Stimulated activated CD4-positive, alpha-beta T cell treated with anti-CD3 and anti-CD28 coated beads, Interleukin-1b, Interleukin-23, amount 100 ng/mL, for 48 hours (primary cell): ENCODE measurements at regions not wholly inside any gene's neighbourhood (a gene's known extent, or its start where the extent isn't known, plus 50 kb on each side); places are given as distances from the start of the nearest gene placed in this dataset.

Experiments used
- DNase-seq: peaks from one replicate; pipeline ENCODE4 v3.0.0-alpha.2; 2020

DNA sequence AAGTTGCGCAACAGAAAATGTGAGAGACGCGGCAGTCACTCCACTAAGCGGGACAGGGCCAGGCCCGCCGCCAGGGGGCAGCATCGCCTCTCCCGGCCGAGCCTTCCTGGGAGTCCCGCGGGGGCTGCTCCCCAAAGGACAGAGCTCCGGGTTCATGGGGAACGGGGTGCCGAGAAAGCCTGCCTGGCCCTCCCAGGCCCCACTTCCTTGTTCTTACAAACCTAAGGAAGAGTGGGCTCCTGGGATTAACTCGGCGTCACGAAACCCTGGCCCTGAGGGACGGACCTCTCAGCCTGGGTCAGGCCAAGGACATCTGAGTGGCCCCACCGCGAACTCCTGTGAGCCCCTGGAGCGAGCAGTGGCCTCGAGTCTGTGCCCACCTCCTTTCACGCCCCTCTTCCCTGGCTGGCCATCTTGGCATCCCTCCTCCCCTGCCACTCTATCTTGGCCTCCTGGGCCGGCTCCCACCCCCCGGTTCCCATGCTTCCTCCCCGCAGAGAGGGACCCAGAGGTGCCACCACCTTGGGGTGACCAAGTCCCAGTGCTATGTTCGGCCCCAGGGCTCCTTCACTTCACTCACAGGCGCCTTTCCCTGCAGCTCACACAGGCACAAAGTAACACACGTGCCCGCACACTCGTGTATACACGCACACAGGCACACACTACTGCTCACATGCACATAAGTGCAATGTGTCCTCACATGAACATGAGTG lies 99.9 kb upstream of the FGF3 start:
- peak; percentile 68 for DNase-seq

DNA sequence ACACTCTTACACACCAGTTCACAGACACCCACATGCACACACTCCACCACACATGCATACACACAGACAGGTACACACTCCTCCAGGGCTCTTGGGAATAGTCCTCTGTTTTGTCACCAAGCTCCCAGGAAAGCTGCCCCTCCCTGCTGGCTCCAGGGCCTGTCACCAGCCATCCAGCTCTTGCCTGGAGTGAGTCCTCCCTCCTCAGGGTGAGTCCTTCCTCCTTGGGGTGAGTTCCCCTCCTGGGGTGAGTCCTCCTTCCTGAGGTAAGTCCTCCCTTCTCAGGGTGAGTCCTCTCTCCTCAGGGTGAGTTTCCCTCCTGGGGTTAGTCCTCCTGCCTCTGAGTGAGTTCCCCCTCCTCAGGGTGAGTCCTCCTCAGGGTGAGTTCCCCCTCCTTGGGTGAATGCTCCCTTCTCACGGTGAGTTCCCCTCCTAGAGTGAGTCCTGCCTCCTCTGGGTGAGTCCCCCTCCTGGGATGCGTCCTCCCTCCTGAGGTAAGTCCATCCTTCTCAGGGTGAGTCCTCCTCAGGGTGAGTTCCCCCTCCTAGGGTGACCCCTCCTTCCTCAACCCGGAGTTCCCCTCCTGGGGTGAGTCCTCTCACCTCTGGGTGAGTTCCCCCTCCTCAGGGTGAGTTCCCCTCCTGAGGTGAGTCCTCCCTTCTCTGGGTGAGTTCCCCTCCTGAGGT lies 100.6 kb upstream of the FGF3 start:
- DNase-seq = no peak

DNA sequence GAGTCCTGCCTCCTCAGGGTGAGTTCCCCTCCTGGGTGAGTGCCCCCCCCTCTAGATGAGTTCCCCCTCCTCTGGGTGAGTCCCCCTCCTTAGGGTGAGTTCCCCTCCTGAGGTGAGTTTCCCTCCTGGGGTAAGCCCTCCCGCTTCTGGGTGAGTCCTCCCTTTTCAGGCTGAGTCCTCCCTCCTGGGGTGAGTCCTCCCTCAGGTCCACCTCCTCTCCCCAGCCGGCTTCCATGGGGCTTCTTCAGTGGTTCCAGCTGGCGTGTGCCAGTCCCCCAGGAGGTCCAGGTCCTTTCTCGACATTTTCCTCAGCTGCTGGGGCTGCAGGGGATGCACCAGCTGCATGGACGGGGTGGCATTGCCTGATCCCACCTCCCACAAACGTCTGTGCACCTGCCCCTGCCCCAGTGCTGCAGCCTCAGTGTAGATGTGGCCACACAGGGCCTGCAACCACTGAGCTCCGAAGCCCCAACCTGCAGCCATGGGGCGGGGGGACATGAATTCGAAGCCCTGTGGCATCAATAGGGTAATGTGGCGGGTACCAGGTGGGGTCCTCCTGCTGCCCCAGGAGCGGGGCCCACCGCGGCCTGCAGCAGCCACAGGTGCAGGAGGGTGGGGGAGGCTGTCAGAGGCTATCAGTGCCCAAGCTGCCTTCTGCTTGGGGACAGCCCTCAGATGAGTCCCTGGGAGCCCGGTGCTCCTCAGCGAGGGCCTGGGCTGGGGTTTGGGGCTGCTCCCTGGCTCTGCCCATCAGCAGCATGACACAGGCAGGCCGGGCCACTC lies 101.3 kb upstream of the FGF3 start:
- DNase-seq = no peak

DNA sequence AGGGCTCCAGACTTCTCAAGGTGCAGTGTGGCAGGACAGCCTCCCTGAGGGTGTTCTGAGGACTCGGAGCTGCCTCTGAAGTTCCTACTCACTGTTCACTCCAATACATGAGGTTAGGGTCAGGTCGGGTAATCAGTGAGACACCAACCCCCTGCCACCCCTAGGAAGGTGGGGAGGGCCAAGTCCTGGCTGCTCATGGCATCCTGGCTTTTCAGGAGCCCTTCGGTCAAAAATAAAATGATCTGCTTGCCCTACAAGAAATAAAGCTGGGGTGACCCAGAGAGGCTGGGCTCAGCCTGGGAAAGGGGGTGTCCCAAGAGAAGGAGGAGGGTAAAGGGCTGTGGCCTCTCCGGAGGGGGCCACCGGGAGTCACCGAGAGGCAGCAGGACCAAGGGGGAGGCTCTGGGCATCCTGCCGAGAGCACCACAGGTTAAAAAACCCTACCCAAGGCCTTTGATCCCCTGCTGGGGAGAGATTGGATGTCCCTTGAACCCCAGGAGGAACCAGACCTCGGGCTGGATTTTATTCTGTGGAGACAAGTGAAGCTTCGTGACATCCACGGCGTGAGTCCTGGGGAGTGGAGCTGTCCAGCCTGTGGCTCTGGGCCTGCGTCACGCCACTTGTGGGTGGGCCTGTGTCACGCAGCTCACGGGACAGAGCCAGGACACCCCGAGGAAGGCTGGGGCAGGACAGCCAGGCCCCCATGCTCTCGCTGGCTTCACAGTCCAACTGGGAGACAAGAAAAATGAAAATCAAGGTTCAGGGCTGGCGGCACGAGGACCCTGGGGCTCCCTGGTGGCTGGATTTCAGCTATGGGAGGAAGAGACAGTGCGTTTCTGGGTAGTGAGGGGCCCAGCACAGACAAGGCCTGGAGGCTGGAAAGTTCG lies 102.2 kb upstream of the FGF3 start:
- no peak for DNase-seq

DNA sequence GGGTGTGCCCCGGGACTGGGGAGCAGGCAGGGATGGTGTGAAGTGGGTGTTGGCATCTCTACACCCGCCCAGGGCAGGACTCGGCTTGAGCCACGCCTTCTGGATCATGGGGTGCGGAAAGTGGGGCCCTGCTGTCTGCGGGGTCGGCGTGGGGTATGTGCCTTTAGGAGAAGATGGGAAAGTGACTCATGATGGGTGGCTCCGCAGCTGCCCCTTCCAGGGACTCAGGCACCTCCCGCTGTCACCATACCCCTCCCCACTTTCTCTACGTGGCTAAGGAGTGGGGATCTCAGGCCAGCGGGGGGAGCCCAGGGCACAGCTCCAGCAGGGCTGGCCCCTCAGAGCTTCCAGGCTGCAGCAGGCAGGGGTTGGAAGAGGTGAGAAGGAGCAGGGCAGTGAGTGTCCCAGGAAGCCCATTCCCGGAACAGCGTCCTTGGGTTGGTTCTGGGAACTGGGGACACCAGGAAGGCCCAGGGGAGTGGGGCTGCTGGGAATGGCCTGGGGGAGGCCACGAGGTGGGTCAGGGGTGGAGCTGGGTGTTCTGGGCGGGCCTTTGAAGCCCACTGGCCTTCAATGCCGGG lies 102.9 kb upstream of the FGF3 start:
- no peak for DNase-seq

DNA sequence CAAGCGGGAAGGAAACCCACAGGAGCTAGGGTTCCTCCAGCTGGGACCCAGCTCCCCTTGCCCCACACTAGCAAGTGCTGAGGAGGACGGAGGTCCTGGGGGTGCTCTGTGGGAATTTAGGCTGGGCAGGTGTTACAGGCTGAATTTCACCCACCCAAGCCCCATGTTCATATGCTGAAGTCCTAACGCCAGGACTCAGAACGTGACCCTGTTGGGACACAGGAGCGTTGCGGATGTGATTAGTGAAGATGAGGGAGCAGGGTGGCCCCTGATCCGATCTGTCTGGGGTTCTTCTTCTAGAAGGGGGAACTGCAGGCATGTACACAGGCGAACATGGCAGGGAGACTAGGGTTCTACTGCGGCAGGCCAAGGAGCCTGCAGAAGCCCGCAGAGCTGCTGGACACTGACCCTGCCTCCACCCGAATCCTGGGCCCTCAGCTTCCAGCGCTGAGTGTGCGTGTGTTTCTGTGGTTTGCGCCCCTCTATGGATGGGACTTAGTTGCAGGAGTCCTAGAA lies 103.4 kb upstream of the FGF3 start:
- DNase-seq = no peak

DNA sequence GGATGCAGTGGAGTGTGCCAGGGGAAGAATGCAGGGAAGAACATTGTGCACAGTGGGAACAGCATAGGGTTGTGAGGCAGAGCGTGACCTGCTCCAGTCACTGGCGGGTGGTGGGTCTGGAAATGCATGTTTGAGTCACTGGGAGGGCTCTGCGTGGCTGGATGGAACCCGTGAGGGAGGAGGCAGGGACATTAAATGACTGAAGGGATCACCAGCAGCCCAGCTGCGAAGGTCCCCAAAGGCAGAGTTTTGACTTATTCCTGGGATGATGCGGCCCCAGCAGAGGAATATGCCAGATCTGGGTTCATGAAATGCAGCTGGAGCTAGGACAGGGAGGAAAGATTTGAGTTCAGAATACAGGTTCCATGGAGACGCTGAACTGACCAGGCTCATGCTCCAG lies 104.0 kb upstream of the FGF3 start:
- DNase-seq = no peak

DNA sequence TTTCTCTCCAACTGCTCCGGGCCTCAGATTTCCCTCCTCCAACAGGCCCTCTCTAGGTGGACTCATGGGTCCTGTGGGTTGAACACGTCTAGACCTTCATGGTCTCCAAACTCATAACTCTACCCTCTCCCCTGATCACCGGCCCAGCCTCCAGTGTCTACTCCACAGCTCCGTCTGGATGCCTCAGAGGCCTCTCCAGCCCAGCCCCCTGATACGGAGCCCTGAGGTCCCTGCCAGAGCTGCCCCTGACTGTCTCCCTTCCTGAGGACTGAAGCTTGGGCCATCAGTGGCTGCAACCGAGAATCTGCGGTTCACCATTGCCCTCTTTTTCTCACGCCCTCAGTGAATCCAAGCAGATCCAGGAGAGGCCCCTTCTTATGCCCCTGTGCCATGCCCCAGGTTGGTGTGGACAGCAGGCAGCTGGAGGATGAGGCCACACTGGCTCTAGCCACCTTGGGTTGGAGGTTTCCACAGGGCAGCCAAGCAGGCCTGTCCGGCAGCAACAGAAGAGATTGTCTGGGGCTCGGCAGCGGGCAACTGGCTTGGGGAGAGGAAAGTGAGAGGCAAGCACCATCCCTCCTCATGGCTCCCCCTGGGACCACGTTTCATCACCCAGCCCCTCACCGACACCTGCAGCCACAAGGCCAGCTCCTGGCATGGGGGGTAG lies 104.6 kb upstream of the FGF3 start:
- no peak for DNase-seq

DNA sequence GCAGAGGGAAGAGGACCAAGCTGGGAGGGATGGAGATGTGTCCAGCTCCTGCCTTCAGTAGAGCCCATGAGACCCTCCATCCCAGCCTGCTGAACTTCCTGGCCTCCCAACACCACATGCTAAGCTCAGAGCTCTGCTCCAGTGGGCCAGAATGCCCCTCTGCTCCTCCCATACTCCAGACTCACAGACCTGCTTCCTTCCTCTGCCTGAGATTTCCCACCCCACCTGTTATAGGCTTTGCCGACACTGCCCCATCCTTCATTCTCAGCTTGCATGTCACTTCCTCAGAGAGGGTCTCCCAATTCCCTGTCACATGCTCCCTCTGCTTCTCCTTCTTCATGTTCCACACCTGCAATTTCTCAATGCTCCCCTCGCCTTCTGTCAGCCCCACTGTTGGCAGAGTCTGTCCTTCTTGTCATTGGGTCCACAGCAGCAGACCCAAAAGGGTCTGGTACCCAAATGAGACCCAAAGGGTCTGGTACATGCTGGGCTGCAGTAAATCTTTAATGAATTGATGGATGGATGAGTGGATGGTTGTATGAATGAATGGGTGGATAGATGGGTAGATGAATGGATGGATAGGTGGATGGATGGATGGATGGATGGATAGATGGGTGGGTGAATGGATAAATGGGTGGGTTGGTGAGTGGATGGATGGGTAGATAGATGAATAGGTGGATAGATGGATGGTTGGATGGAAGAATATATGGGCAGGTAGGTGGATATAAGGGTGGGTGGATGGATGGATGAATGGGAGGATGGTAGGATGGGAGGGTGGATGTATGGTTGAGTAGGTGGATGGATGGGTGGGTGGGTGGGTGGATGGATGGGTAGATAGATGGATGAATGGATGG lies 105.3 kb upstream of the FGF3 start:
- DNase-seq = no peak

DNA sequence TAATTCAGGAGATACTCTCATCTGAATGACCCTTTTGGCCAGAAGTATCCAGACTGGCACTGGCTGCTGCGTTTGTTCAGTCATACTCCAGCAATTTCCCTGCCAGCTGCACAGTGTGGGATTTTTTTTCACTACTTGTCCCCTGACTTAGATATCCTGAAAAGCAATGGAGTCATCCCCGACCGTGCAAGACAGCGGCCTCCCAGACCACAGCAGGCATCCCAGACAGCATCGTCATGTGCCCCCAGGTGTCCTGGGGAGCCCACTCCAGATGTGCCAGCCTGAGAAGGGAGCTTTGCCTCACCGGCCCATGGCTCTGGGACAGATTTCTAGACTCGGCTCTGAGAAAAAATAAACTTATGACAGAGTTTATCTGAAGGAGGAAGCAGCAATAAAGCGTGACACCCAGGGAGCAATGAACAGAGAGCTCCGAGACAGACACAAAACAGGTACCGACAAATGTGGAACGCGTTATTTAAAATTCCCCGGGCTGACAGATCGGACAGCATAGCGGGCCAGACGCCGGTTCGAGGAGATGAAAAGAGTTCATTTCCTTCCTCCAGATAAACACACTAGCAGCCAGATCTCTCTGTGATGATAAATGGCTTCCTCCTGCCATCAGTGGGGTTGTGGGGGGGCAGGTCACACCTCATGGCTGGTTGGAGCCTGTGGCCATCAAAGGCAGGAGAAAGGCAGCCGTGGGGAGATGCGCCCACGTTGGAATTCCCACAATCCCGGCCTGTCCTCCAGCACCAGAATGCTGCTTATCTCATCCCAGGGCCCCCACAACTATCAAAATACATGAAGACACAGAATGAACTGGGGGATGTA lies 106.4 kb upstream of the FGF3 start:
- DNase-seq = no peak

DNA sequence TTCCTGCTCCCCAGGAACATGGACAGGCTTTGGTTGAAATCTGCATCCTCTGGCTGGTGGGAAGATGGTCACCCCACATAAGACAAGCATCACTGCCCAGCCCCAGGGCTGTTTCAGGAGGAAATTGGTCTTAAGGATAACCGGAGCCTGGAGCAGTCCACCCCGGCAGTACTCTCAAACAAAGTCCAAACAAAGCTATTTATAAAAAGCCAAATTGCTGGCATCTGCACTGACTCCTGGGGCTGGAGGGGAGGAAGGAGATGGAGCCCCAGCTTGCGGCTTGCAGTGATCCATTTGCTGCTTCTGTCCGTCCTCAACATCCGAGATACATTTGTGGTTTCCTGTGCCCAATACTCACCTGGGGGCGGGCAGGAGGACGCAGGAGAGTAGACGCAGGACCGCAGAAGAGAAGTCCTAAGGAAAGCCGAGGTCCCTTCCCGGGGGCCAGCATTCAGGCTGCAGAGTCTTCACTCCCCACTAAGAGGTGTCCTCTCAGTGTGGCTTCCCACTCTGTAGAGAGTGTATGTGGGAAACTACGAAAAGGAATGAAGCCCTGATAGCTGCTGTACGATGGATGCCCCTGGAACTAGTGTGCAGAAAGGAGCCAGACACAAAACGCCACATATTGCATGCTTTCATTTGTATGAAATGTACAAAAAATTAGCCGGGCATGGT lies 107.3 kb upstream of the FGF3 start:
- DNase-seq = no peak

DNA sequence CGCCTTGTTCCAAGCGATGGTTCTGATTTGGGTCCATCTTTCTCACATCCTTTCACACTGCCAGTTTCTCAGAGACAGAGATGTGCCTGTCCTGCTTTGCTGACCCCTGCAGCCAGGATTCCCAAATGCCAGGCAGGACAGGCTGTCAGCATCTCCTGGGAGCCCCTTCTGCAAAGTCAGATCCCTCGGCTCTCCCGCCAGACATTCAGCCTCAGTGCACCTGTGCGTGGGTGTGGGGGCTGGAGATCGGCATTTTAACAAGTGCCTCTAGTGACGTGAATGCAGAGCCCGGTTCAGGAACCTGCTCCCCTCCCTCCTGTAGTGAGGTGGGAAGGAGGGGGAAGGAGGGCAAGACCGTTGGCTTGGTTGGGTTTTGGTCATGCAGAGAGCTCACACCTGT lies 108.9 kb upstream of the FGF3 start:
- DNase-seq = no peak

DNA sequence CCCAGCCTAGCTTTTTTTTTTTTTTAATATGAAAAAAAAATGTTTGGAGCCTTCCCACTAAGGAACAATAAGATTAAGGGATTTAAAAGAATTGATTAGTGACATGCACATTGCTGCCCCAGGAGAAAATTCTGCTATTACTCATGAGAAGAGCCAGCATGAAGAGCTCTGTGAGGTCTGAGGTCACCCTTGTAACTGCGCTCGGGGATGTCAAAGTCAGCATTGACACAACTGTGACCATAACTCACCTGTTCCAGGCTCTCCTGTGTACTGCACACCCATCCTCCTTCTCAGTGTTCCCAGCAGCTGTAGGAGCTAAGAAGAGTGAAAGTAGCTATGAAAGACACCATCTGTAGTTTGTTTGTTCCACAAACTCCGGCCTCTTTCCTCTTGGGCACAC lies 109.8 kb upstream of the FGF3 start:
- no peak for DNase-seq

DNA sequence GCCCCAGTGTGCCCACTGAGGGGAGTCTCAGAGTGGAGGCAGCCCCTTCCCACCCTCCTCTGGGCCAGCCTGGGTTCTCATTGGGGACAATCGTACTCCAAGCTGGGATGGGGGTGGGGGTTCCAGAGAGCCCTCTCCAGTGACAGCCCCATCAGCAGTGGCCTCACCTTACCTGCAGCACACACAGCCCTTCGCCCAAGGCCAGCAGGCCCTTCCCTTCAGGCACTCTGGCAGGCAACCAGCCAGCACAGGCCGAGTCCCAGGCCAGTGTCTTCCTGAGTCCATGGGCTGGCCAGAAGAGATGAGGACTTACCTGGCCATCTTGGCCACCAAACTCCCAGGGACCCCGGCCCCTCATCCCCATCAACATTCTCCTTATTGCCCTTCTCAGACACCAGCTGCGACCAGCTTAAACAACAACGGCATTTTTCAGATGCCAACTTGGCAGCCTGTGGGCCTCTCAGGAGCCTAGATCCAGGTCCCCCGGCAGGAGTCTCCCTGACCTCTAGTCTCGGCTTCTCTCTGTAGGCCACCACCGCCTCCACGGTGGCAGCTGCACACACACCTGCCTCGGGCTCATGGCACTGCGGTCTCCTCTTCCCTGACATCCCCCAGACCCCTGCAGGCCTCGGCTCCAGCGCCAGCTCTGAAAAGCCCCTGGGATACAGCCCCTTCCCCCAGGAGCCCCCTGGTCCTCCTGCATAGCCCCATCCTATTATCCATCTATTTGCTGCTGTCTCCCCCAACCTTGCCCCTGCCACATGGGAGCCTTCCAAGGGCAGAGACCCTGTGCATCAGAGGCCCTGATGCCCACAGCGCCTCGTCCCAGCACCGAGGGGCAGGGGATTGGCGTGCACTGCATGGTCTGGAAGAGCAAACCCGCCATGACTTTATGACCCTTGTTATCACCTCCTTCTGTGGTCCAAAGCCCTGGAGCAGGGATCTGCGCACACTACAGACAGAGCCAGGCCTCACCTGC lies 111.2 kb upstream of the FGF3 start:
- no peak for DNase-seq

DNA sequence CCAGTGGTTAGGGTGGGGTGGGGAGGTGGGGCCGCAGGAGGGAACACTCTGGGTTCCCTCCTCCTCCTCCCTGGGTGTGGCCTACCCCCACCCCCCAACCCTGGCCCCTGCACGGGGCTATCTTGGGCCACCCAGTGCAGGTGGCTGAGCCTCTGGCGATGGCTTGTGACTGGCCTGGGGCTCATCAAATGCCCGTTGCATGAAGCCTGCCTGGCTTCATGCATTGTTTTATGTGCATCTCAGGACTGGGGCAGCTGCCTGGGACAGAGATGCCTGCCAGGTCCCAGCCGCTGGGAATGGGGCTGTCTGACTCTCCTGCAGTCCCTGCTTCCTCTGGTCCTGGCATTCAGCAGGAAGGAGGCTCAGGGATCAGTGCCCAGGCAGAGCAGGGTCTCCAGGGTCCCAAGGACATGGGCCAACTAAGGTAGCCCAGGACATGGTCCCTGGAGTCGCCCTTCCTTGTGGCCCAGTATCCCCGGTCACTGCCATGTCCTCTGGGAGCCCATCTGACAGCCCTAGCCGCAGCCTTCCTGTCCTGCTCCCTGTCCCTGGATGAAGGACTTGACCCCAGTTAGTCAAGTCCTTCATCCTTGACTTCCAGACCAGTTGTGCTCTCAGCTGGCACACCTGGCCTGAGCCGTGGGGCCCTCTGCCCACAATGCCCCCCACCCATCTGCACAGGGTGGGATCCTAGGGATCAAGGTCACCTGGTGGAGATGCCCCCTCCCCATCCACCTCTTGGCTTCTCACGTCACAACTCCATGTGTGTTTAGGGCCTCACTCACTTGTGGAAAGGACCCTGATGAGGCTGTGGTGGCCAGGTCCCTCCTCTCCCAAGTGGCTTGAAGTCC lies 112.1 kb upstream of the FGF3 start:
- no peak for DNase-seq

DNA sequence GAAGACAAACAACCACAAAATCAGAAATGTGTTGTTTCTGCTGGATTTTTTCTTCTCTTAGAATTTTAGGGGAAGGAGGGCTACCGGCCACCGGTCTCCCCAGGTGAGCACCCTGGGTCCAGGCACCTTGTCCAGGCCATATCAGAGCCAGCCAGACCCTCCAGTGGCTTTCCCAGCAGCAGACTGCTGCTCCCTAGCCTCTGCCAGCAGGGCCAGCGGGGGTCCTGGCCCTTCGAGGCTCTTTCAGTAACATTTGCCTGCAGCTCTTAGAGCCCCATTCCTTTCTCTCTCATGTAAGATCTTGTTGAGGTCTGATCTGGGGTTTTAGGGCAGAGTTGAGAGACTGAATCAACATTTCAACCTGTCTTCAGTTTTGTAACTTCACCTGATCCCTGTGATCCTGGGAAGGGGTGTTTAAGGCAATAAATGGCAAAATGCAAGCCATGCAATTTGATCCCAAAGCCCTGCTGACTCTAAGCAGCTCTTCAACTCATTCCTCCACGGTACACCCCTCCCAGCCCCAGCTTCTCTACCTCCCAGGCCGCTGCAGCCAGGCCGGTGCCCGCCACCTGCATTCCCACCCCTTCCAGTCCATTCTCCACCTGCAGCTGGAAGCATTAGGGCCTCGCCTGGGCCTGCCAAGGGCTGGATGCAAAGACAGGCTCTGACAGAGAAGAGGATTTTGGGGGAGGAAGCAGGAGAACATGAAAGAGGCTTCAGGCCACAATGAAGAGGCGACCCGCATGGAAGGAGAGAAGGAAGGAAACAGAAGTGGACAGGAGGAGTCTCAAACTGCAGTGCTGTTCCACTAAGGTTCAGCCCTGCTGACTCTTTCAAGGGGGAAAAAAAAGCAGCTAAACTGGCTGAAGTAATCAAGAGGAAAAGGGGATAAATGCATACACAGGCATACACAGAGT lies 113.0 kb upstream of the FGF3 start:
- DNase-seq = no peak
